Neural cell (in vitro differentiated cells): ENCODE measurements at regions not wholly inside any gene's neighbourhood (a gene's known extent, or its start where the extent isn't known, plus 50 kb on each side); places are given as distances from the start of the nearest gene placed in this dataset.

Source experiments
- H2AFZ ChIP-seq: fragments of 200-600, 300-800 bp; sonication (generic), shearing (Covaris generic); 2 replicates; pipeline ENCODE4 v1.6.0; 2014; ENCODE audit warnings: low read depth, mild to moderate bottlenecking, antibody characterized with exemption, low read length, moderate library complexity
- H3F3A ChIP-seq: fragments of 200-600 bp; shearing (Covaris generic); 2 replicates; pipeline ENCODE4 v1.6.1; 2016; ENCODE audit warnings: mild to moderate bottlenecking, moderate library complexity, mixed read lengths, antibody characterized with exemption, low read length; ENCODE audit not compliant: insufficient read depth, poor library complexity, severe bottlenecking
- H3K27ac ChIP-seq: fragments of 200-600, 300-800 bp; sonication (generic), shearing (Covaris generic); 2 replicates; pipeline ENCODE4 v1.5.1; 2014; ENCODE audit warnings: mild to moderate bottlenecking, low read length, moderate library complexity
- H3K27me3 ChIP-seq: fragments of 300-800, 200-600 bp; sonication (generic), shearing (Covaris generic); 2 replicates; pipeline ENCODE4 v1.6.0; 2014; ENCODE audit warnings: mild to moderate bottlenecking, low read depth, low read length, moderate library complexity; ENCODE audit not compliant: insufficient read depth
- H3K36me3 ChIP-seq: fragments of 300-800, 200-600 bp; sonication (generic), shearing (Covaris generic); 2 replicates; pipeline ENCODE4 v1.5.1; 2014; ENCODE audit warnings: mild to moderate bottlenecking, antibody characterized with exemption, low read length, moderate library complexity; ENCODE audit not compliant: insufficient read depth
- H3K4me2 ChIP-seq: fragments of 300-800, 200-600 bp; sonication (generic), shearing (Covaris generic); 2 replicates; pipeline ENCODE4 v1.6.0; 2014; ENCODE audit warnings: mild to moderate bottlenecking, low read length
- H3K4me3 ChIP-seq: fragments of 300-800, 200-600 bp; sonication (generic), shearing (Covaris generic); 2 replicates; pipeline ENCODE4 v1.5.1; 2014; ENCODE audit warnings: mild to moderate bottlenecking, low read length, moderate library complexity
- H3K79me2 ChIP-seq: fragments of 200-600 bp; shearing (Covaris generic); replicated peaks from 2 replicates; pipeline ENCODE4 v1.6.0; 2014; ENCODE audit warnings: mild to moderate bottlenecking, low read length, moderate library complexity; ENCODE audit not compliant: insufficient read depth
- H3K9ac ChIP-seq: fragments of 300-800, 200-600 bp; sonication (generic), shearing (Covaris generic); 2 replicates; pipeline ENCODE4 v1.6.1; 2016; ENCODE audit warnings: mild to moderate bottlenecking, low read length, mixed read lengths
- H3K9me2 ChIP-seq: fragments of 200-600 bp; shearing (Covaris generic); 2 replicates; pipeline ENCODE4 v1.6.1; 2016; ENCODE audit warnings: mild to moderate bottlenecking, low read length, mixed read lengths; ENCODE audit not compliant: insufficient read depth
- H3K9me3 ChIP-seq: fragments of 200-600, 300-800 bp; sonication (generic), shearing (Covaris generic); 2 replicates; pipeline ENCODE4 v1.6.1; 2016; ENCODE audit warnings: mild to moderate bottlenecking, mixed run types, low read length, moderate library complexity, mixed read lengths
- H4K20me1 ChIP-seq: fragments of 200-600 bp; shearing (Covaris generic); 2 replicates; pipeline ENCODE4 v1.6.1; 2016; ENCODE audit warnings: mild to moderate bottlenecking, mixed run types; ENCODE audit not compliant: insufficient read depth
- EP300 ChIP-seq: fragments of 450-650 bp; conservative IDR thresholded peaks from 2 replicates; pipeline ENCODE4 v1.6.1; 2014; ENCODE audit warnings: antibody characterized with exemption, mild to moderate bottlenecking, moderate library complexity; ENCODE audit not compliant: poor library complexity, severe bottlenecking
- EZH2 ChIP-seq: fragments of 200-600, 300-800 bp; shearing (Covaris generic), sonication (generic); IDR thresholded peaks from 2 replicates; pipeline ENCODE4 v1.6.1; 2014; ENCODE audit warnings: antibody characterized with exemption, low read length, borderline replicate concordance, mild to moderate bottlenecking; ENCODE audit not compliant: insufficient read depth, poor library complexity, severe bottlenecking
- MXI1 ChIP-seq: fragments of 450-650 bp; conservative IDR thresholded peaks from 2 replicates; pipeline ENCODE4 v1.6.1; 2014; ENCODE audit warnings: antibody characterized with exemption, mild to moderate bottlenecking; ENCODE audit not compliant: poor library complexity, severe bottlenecking
- POLR2AphosphoS5 ChIP-seq: IDR thresholded peaks from 2 replicates; pipeline ENCODE4 v1.6.1; 2012
- RAD21 ChIP-seq: fragments of 450-650 bp; conservative IDR thresholded peaks from 2 replicates; pipeline ENCODE4 v1.6.1; 2014; ENCODE audit warnings: antibody characterized with exemption, mild to moderate bottlenecking, moderate library complexity
- REST ChIP-seq: IDR thresholded peaks from 2 replicates; pipeline ENCODE4 v1.6.1; 2012; ENCODE audit warnings: borderline replicate concordance
- SMC3 ChIP-seq: fragments of 450-650 bp; conservative IDR thresholded peaks from 2 replicates; pipeline ENCODE4 v1.6.1; 2014; ENCODE audit warnings: antibody characterized with exemption, mild to moderate bottlenecking, moderate library complexity; ENCODE audit not compliant: poor library complexity
- TAF1 ChIP-seq: IDR thresholded peaks from 2 replicates; pipeline ENCODE4 v1.6.1; 2012; ENCODE audit warnings: low read depth
- TF ChIP-seq, protein P1 (sequence below): fragments of 450-650 bp; IDR thresholded peaks from 2 replicates; pipeline ENCODE4 v1.5.1; 2014; ENCODE audit warnings: antibody characterized with exemption, mild to moderate bottlenecking, moderate library complexity; ENCODE audit not compliant: poor library complexity, severe bottlenecking

GRCh38 chr1:224500796-224501195, 66.2 kb upstream of the WDR26 start:
- Histone ChIP-seq H3K9ac (no peak overlapping the region), H3K4me2 (no peak overlapping the region), H3K36me3 (no peaks in the 10 kb centered on the region), H2AFZ (no peak overlapping the region), H3K27me3 (peaks cover 8% of the 10 kb centered on the region), H3K4me3 (no peak overlapping the region), H3K27ac (no peak overlapping the region), H3K9me3 (no peaks in the 10 kb centered on the region), H3K9me2 (no peaks in the 10 kb centered on the region), H3F3A (no peaks in the 10 kb centered on the region), H3K79me2 (no peaks in the 10 kb centered on the region), H4K20me1 (no peaks in the 10 kb centered on the region)
- TF ChIP-seq RAD21 (no peak), EZH2 (no peak), REST (no peak), POLR2AphosphoS5 (no peak), EP300 (no peak), SMC3 (no peak), MXI1 (no peak), TAF1 (no peak)
- TF ChIP-seq, protein P1, sequence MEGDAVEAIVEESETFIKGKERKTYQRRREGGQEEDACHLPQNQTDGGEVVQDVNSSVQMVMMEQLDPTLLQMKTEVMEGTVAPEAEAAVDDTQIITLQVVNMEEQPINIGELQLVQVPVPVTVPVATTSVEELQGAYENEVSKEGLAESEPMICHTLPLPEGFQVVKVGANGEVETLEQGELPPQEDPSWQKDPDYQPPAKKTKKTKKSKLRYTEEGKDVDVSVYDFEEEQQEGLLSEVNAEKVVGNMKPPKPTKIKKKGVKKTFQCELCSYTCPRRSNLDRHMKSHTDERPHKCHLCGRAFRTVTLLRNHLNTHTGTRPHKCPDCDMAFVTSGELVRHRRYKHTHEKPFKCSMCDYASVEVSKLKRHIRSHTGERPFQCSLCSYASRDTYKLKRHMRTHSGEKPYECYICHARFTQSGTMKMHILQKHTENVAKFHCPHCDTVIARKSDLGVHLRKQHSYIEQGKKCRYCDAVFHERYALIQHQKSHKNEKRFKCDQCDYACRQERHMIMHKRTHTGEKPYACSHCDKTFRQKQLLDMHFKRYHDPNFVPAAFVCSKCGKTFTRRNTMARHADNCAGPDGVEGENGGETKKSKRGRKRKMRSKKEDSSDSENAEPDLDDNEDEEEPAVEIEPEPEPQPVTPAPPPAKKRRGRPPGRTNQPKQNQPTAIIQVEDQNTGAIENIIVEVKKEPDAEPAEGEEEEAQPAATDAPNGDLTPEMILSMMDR, result no peak

- H3K4me2 ChIP-seq, result no peak overlapping the region
Measured at GRCh38 chr1:224501836-224502235, 67.2 kb upstream of the WDR26 start.

More at GRCh38 chr1:224501836-224502235, 67.2 kb upstream of the WDR26 start:
- Histone ChIP-seq H3K9me2 (no peaks in the 10 kb centered on the region), H3K9me3 (no peaks in the 10 kb centered on the region), H3K4me3 (no peak overlapping the region), H3K9ac (no peak overlapping the region), H3F3A (no peaks in the 10 kb centered on the region), H3K79me2 (no peaks in the 10 kb centered on the region), H3K27ac (no peak overlapping the region), H3K27me3 (peaks cover 8% of the 10 kb centered on the region), H3K36me3 (no peaks in the 10 kb centered on the region), H2AFZ (no peak overlapping the region), H4K20me1 (no peaks in the 10 kb centered on the region)
- TF ChIP-seq REST (no peak), SMC3 (no peak), EZH2 (no peak), EP300 (no peak), MXI1 (no peak), POLR2AphosphoS5 (no peak), TAF1 (no peak), RAD21 (no peak)
- TF ChIP-seq, protein P1, result no peak
